Heart left ventricle (tissue), 16 donors: ENCODE measurements at regions not wholly inside any gene's neighbourhood (a gene's known extent, or its start where the extent isn't known, plus 50 kb on each side); places are given as distances from the start of the nearest gene placed in this dataset.

Source experiments
- ATAC-seq, 4 donors: fragments of 200-7000 bp; cut with Tn5 transposase; one replicate each; pipeline ENCODE4 v1.9.1; 2020 to 2022; ENCODE audit warnings: moderate library complexity in 4 of 4, mild to moderate bottlenecking in 3 of 4, moderate number of reproducible peaks in 1 of 4
- DNase-seq, 5 donors: peaks; one replicate each; pipeline ENCODE4 v3.0.0-alpha.2; 2020
- H3K27ac ChIP-seq, 12 donors: fragments of 200-600 bp; sonication (generic) in 4 of 12; one replicate each; pipeline versions ENCODE4 v1.5.0 to v1.8.0; 2016 to 2022; ENCODE audit warnings: mild to moderate bottlenecking in 2 of 12
- H3K27me3 ChIP-seq, 9 donors: fragments of 200-600 bp; sonication (generic) in 2 of 9; one replicate each; pipeline versions ENCODE4 v1.5.1 to v1.8.0; 2016 to 2022; ENCODE audit warnings: mild to moderate bottlenecking in 3 of 9
- H3K36me3 ChIP-seq, 9 donors: fragments of 200-600 bp; sonication (generic) in 2 of 9; one replicate each; pipeline versions ENCODE4 v1.5.0 to v1.8.0; 2018 to 2022; ENCODE audit warnings: mild to moderate bottlenecking in 2 of 9
- H3K4me1 ChIP-seq, 12 donors: fragments of 200-600 bp; sonication (generic) in 4 of 12; one replicate each; pipeline versions ENCODE4 v1.5.0 to v1.8.0; 2016 to 2022; ENCODE audit warnings: mild to moderate bottlenecking in 3 of 12
- H3K4me3 ChIP-seq, 12 donors: fragments of 200-600 bp; sonication (generic) in 4 of 12; one replicate each; pipeline versions ENCODE4 v1.5.0 to v1.8.0; 2017 to 2022; ENCODE audit warnings: mild to moderate bottlenecking in 9 of 12, moderate library complexity in 4 of 12
- H3K9me3 ChIP-seq, 12 donors: fragments of 200-600 bp; sonication (generic) in 4 of 12; one replicate each; pipeline versions ENCODE4 v1.5.0 to v1.8.0; 2016 to 2022; ENCODE audit warnings: mild to moderate bottlenecking in 1 of 12
- CTCF ChIP-seq, 12 donors: fragments of 200-600 bp; sonication (generic) in 4 of 12; IDR thresholded peaks; one replicate each; pipeline versions ENCODE4 v1.5.0 to v1.8.0; 2018 to 2022; ENCODE audit warnings: antibody characterized with exemption in 12 of 12, mild to moderate bottlenecking in 5 of 12
- POLR2A ChIP-seq, 2 donors: fragments of 450-650 bp; IDR thresholded peaks; one replicate each; pipeline ENCODE4 v1.6.1; 2017; ENCODE audit warnings: antibody characterized with exemption in 2 of 2, mild to moderate bottlenecking in 2 of 2, moderate library complexity in 2 of 2
- WGBS, 4 donors: extraction: QIAGEN DNeasy Blood & Tissue Kit in 2 of 4; methylation state at CpG; one replicate each; pipeline versions ENCODE4 v1.1.5 to v1.1.7; 2013 to 2018; 5-methylcytosine and 5-hydroxymethylcytosine counted together
- intact Hi-C, 10 donors: fragments of 100-400 bp; cut with DNase I; formaldehyde crosslinking; loops; one replicate each; pipeline versions ENCODE4 v1.11.1 to v1.14.2; 2022
- donor health status: ischemic (EF 13 %, LVEDD 7.1; RV severe dilation, severe dysfunction).
- donor health status: healthy with polysubstance abuse.
- donor health status: DM: no; HTN: yes; CAD: no.
- donor health status: DM: no; HTN: no; CAD: no.
- donor health status: ischemic (EF 25% LVEDD 6.9; RV normal size, moderate dysfunction).
- donor health status: ischemic (EF 25% LVEDD 5.7; RV mildly dilated, moderate dysfunction).
- donor health status: healthy.
- donor health status: DM: yes; HTN: yes; CAD: no.
- donor health status: ischemic (EF 35%, LVEDD 5.7; RV mildly dilated, moderate dysfunction).
- donor health status: nonischemic (EF 11% LVEDD 7.7; RV severe dilation, severe dysfunction).
- donor health status: DM: yes; HTN: yes; CAD: no.
- donor health status: PGD.
- donor health status: ischemic (EF 29% LVEDD 5.4; RV normal size, mild dysfunction).
- donor health status: nonischemic (EF 23%, LVEDD 6.1; RV moderate dilation, normal function).

GRCh38 chr4:127500242-127500641 is 132.5 kb upstream of the INTU start:
- no peak for TF ChIP-seq CTCF (IDR thresholded peaks at IDR 0.05)
- TF ChIP-seq POLR2A (IDR thresholded peaks at IDR 0.05) = no peak
- DNase-seq (no peak), ATAC-seq (peak in 1 of 4 donors; percentile 49)
- Histone ChIP-seq H3K4me1 (peaks cover 0 to 28% (median 12%) of the 10 kb centered on the region in 12 donors), H3K27me3 (no peaks in the 10 kb centered on the region), H3K36me3 (no peaks in the 10 kb centered on the region), H3K9me3 (peaks cover 0 to 7% (median 0%) of the 10 kb centered on the region in 12 donors), H3K4me3 (no peak overlapping the region), H3K27ac (no peak overlapping the region)
- 77 to 86% (median 78%) methylated on average over 2 of the region's 2 CpGs for WGBS, 4 donors
- intact Hi-C loops = no loop called here

- Histone ChIP-seq H3K27ac (no peak overlapping the region), H3K4me3 (no peak overlapping the region), H3K4me1 (peaks cover 0 to 35% (median 14%) of the 10 kb centered on the region in 12 donors), H3K9me3 (peaks cover 0 to 7% (median 0%) of the 10 kb centered on the region in 12 donors), H3K27me3 (no peaks in the 10 kb centered on the region), H3K36me3 (no peaks in the 10 kb centered on the region)
- DNase-seq (no peak), ATAC-seq (peak in 3 of 4 donors; percentile 22 to 65 (median 49))
- intact Hi-C loops = no loop called here
- TF ChIP-seq CTCF (IDR thresholded peaks at IDR 0.05) (no peak), POLR2A (IDR thresholded peaks at IDR 0.05) (no peak)
These were observed 131.7 kb upstream of the INTU start for GRCh38 chr4:127501103-127501502.

GRCh38 chr4:127503111-127503510 is 129.6 kb upstream of the INTU start:
- no peak for ATAC-seq
- H3K36me3 ChIP-seq = no peaks in the 10 kb centered on the region
- 73 to 86% (median 84%) methylated on average over 2 of the region's 2 CpGs for WGBS, 4 donors
- TF ChIP-seq POLR2A (IDR thresholded peaks at IDR 0.05) (no peak), CTCF (IDR thresholded peaks at IDR 0.05) (no peak)
- no peak overlapping the region for H3K4me3 ChIP-seq
- no peaks in the 10 kb centered on the region for H3K9me3 ChIP-seq
- no peak for DNase-seq
- intact Hi-C loops = no loop called here
- peaks cover 0 to 39% (median 15%) of the 10 kb centered on the region in 12 donors for H3K4me1 ChIP-seq
- no peak overlapping the region for H3K27ac ChIP-seq
- no peaks in the 10 kb centered on the region for H3K27me3 ChIP-seq

GRCh38 chr4:127505203-127505602 is 127.6 kb upstream of the INTU start:
- no peak for TF ChIP-seq CTCF (IDR thresholded peaks at IDR 0.05)
- H3K36me3 ChIP-seq = no peaks in the 10 kb centered on the region
- peaks cover 0 to 32% (median 13%) of the 10 kb centered on the region in 12 donors for H3K4me1 ChIP-seq
- no peak overlapping the region for H3K4me3 ChIP-seq
- peak in 3 of 5 donors; percentile 23 to 38 (median 28) for DNase-seq
- no peaks in the 10 kb centered on the region for H3K27me3 ChIP-seq
- intact Hi-C loops = no loop called here
- H3K27ac ChIP-seq = no peak overlapping the region
- peak in 2 of 4 donors; percentile 22 to 33 for ATAC-seq
- no peaks in the 10 kb centered on the region for H3K9me3 ChIP-seq
- 0 to 7% (median 2%) methylated on average over 1 of the region's 1 CpG for WGBS, 4 donors
